Astrocyte (in vitro differentiated cells and primary cell): ENCODE measurements at regions not wholly inside any gene's neighbourhood (a gene's known extent, or its start where the extent isn't known, plus 50 kb on each side); places are given as distances from the start of the nearest gene placed in this dataset.

ENCODE experiments used
- DNase-seq: peaks from one replicate; pipeline ENCODE4 v3.0.0-alpha.2; 2010; ENCODE audit warnings: low read depth
- FAIRE-seq: peaks from 2 replicates; lab custom pipeline; 2011; peaks lifted over from hg19 to GRCh38; lab: Jason Lieb, UNC
- H2AFZ ChIP-seq: 2 replicates; pipeline ENCODE4 v1.6.0; 2012; ENCODE audit warnings: low read depth, low read length, inconsistent platforms
- H3K27ac ChIP-seq: 2 replicates; pipeline ENCODE4 v1.5.1; 2011; ENCODE audit warnings: low read depth, low read length, inconsistent platforms
- H3K27me3 ChIP-seq: 2 replicates; pipeline ENCODE4 v1.6.0; 2011; ENCODE audit warnings: low read length, inconsistent platforms; ENCODE audit not compliant: insufficient read depth
- H3K36me3 ChIP-seq: 2 replicates; pipeline ENCODE4 v1.5.1; 2011; ENCODE audit warnings: low read length, inconsistent platforms; ENCODE audit not compliant: insufficient read depth
- H3K4me1 ChIP-seq: 2 replicates; pipeline ENCODE4 v1.5.1; 2011; ENCODE audit warnings: low read length, inconsistent platforms; ENCODE audit not compliant: insufficient read depth
- H3K4me2 ChIP-seq: 2 replicates; pipeline ENCODE4 v1.6.0; 2012; ENCODE audit warnings: low read length, inconsistent platforms
- H3K4me3 ChIP-seq: 2 replicates; pipeline ENCODE4 v1.5.1; 2011; ENCODE audit warnings: low read depth, mild to moderate bottlenecking, low read length, inconsistent platforms; ENCODE audit not compliant: insufficient read depth
- H3K79me2 ChIP-seq: 2 replicates; pipeline ENCODE4 v1.6.0; 2012; ENCODE audit warnings: mild to moderate bottlenecking, low read length, inconsistent platforms; ENCODE audit not compliant: insufficient read depth
- H3K9ac ChIP-seq: 2 replicates; pipeline ENCODE4 v1.6.0; 2012; ENCODE audit warnings: mild to moderate bottlenecking, low read length, inconsistent platforms
- H3K9me3 ChIP-seq: 2 replicates; pipeline ENCODE4 v1.5.1; 2012; ENCODE audit warnings: low read depth, mild to moderate bottlenecking, low read length, inconsistent platforms; ENCODE audit not compliant: insufficient read depth
- H4K20me1 ChIP-seq: 2 replicates; pipeline ENCODE4 v1.6.0; 2012; ENCODE audit warnings: low read length, inconsistent platforms; ENCODE audit not compliant: insufficient read depth
- H3K27ac Mint-ChIP-seq: one replicate; pipeline ENCODE4 v1.8.0; 2021; ENCODE audit warnings: mild to moderate bottlenecking, mixed read lengths; ENCODE audit not compliant: unreplicated experiment
- H3K27me3 Mint-ChIP-seq: one replicate; pipeline ENCODE4 v1.8.0; 2021; ENCODE audit warnings: low read depth, mixed read lengths; ENCODE audit not compliant: unreplicated experiment
- H3K36me3 Mint-ChIP-seq: one replicate; pipeline ENCODE4 v1.8.0; 2021; ENCODE audit warnings: low read depth, mixed read lengths; ENCODE audit not compliant: unreplicated experiment
- H3K4me1 Mint-ChIP-seq: one replicate; pipeline ENCODE4 v1.8.0; 2021; ENCODE audit warnings: low read depth, mixed read lengths; ENCODE audit not compliant: unreplicated experiment
- H3K4me3 Mint-ChIP-seq: one replicate; pipeline ENCODE4 v1.8.0; 2021; ENCODE audit warnings: mild to moderate bottlenecking, moderate library complexity, mixed read lengths; ENCODE audit not compliant: unreplicated experiment
- H3K9me3 Mint-ChIP-seq: one replicate; pipeline ENCODE4 v1.8.0; 2021; ENCODE audit warnings: mild to moderate bottlenecking, mixed read lengths; ENCODE audit not compliant: unreplicated experiment
- EZH2 ChIP-seq: IDR thresholded peaks from 2 replicates; pipeline ENCODE4 v1.6.1; 2012; ENCODE audit warnings: mild to moderate bottlenecking, low read length, inconsistent platforms; ENCODE audit not compliant: insufficient read depth
- TF ChIP-seq, protein P1 (sequence below): IDR thresholded peaks from 2 replicates; pipeline ENCODE4 v1.5.1; 2011; ENCODE audit warnings: low read depth, mild to moderate bottlenecking, inconsistent platforms, low read length, moderate library complexity; ENCODE audit not compliant: insufficient read depth

GRCh38 chr5:124439609-124440008 is 306.8 kb downstream of the ZNF608 start:
- Histone ChIP-seq H4K20me1 (no peaks in the 10 kb centered on the region), H3K27me3 (no peaks in the 10 kb centered on the region), H3K27ac (no peak overlapping the region), H3K79me2 (no peaks in the 10 kb centered on the region), H3K4me1 (no peaks in the 10 kb centered on the region), H3K9me3 (no peaks in the 10 kb centered on the region), H3K9ac (no peak overlapping the region), H3K4me2 (no peak overlapping the region), H3K36me3 (no peaks in the 10 kb centered on the region), H3K4me3 (no peak overlapping the region), H2AFZ (no peak overlapping the region)
- FAIRE-seq: no peak
- H3K4me3 Mint-ChIP-seq: no peak overlapping the region
- no peaks in the 10 kb centered on the region for H3K27me3 Mint-ChIP-seq
- peaks cover 6% of the 10 kb centered on the region for H3K4me1 Mint-ChIP-seq
- no peak overlapping the region for H3K27ac Mint-ChIP-seq
- peaks cover 3% of the 10 kb centered on the region for H3K9me3 Mint-ChIP-seq
- DNase-seq: no peak
- H3K36me3 Mint-ChIP-seq: no peaks in the 10 kb centered on the region
- TF ChIP-seq, protein P1, sequence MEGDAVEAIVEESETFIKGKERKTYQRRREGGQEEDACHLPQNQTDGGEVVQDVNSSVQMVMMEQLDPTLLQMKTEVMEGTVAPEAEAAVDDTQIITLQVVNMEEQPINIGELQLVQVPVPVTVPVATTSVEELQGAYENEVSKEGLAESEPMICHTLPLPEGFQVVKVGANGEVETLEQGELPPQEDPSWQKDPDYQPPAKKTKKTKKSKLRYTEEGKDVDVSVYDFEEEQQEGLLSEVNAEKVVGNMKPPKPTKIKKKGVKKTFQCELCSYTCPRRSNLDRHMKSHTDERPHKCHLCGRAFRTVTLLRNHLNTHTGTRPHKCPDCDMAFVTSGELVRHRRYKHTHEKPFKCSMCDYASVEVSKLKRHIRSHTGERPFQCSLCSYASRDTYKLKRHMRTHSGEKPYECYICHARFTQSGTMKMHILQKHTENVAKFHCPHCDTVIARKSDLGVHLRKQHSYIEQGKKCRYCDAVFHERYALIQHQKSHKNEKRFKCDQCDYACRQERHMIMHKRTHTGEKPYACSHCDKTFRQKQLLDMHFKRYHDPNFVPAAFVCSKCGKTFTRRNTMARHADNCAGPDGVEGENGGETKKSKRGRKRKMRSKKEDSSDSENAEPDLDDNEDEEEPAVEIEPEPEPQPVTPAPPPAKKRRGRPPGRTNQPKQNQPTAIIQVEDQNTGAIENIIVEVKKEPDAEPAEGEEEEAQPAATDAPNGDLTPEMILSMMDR: no peak
- TF ChIP-seq EZH2: no peak

DNA sequence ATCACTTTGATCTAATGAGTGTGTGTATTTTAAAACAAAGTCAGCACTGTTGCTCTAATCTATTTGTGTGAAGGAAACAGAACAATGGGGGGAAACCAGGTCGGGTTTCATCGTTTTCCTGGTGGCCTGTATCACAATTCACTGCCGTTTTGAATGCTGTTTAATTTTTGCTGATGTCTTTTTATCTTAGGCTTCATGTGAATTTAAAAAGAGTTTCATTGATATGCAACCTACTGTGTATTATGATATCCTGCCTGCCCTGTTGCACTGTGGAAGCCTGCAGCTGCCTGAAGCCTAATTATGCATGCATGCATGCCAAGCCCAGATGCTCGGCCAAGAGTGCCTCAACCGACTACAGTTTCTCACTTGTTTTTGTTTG is 307.5 kb downstream of the ZNF608 start:
- H3K36me3 Mint-ChIP-seq: no peaks in the 10 kb centered on the region
- Histone ChIP-seq H3K79me2 (no peaks in the 10 kb centered on the region), H3K4me3 (no peak overlapping the region), H3K36me3 (no peaks in the 10 kb centered on the region), H4K20me1 (no peaks in the 10 kb centered on the region), H3K9ac (no peak overlapping the region), H3K27ac (no peak overlapping the region), H3K4me2 (no peak overlapping the region), H3K27me3 (no peaks in the 10 kb centered on the region), H3K4me1 (no peaks in the 10 kb centered on the region), H2AFZ (no peak overlapping the region), H3K9me3 (no peaks in the 10 kb centered on the region)
- TF ChIP-seq EZH2: no peak
- TF ChIP-seq, protein P1: no peak
- peaks cover 3% of the 10 kb centered on the region for H3K9me3 Mint-ChIP-seq
- H3K4me1 Mint-ChIP-seq: peaks cover 6% of the 10 kb centered on the region
- H3K27me3 Mint-ChIP-seq: no peaks in the 10 kb centered on the region
- H3K4me3 Mint-ChIP-seq: no peak overlapping the region
- no peak overlapping the region for H3K27ac Mint-ChIP-seq
- FAIRE-seq (no peak), DNase-seq (peak; percentile 7)

GRCh38 chr5:124438026-124438902 is 308.2 kb downstream of the ZNF608 start:
- Histone ChIP-seq H3K4me1 (no peaks in the 10 kb centered on the region), H2AFZ (no peak overlapping the region), H3K79me2 (no peaks in the 10 kb centered on the region), H3K4me3 (no peak overlapping the region), H3K36me3 (no peaks in the 10 kb centered on the region), H3K9ac (no peak overlapping the region), H3K27ac (no peak overlapping the region), H4K20me1 (no peaks in the 10 kb centered on the region), H3K4me2 (peak overlapping the region; percentile 67), H3K9me3 (no peaks in the 10 kb centered on the region), H3K27me3 (no peaks in the 10 kb centered on the region)
- Mint-ChIP-seq H3K4me1 (peaks cover 6% of the 10 kb centered on the region), H3K4me3 (no peak overlapping the region), H3K27ac (no peak overlapping the region), H3K9me3 (peaks cover 5% of the 10 kb centered on the region), H3K36me3 (no peaks in the 10 kb centered on the region), H3K27me3 (no peaks in the 10 kb centered on the region)
- FAIRE-seq (no peak), DNase-seq (no peak)
- TF ChIP-seq, protein P1: no peak
- no peak for TF ChIP-seq EZH2
